ENCODE measurements at regions not wholly inside any gene's neighbourhood (a gene's known extent, or its start where the extent isn't known, plus 50 kb on each side); places are given as distances from the start of the nearest gene placed in this dataset.

GRCh38 chr12:30072824-30073223 lies 289.1 kb upstream of the TMTC1 start:
- DNase-seq (no peak), ATAC-seq (ENCODE audit: low read depth) (no peak)
- Mint-ChIP-seq H3K4me1 (no peaks in the 10 kb centered on the region), H3K4me3 (no peak overlapping the region), H3K27me3 (no peaks in the 10 kb centered on the region), H3K27ac (no peak overlapping the region), H3K9me3 (ENCODE audit: insufficient read depth) (no peaks in the 10 kb centered on the region)
- ChIA-PET CTCF (no interaction called here), POLR2A (no interaction called here)
- intact Hi-C loops (cut with micrococcal nuclease) = no loop called here
- H3K79me2 ChIP-seq (ENCODE audit: control insufficient read depth, insufficient read depth, low read length) = no peaks in the 10 kb centered on the region
- H3K4me2 ChIP-seq (replicated peaks; ENCODE audit: low read depth, low read length, poor library complexity, severe bottlenecking) = no peak overlapping the region
- H3K9ac ChIP-seq (ENCODE audit: low read length) = no peak overlapping the region
- H3K4me3 ChIP-seq (ENCODE audit: control extremely low read depth in 1 of 5, extremely low read depth in 1 of 5, insufficient read depth in 1 of 5, low read depth in 2 of 5, low read length in 4 of 5) = no peak overlapping the region
- H3K4me1 ChIP-seq (ENCODE audit: control insufficient read depth in 2 of 2, insufficient read depth in 2 of 2, low read length in 2 of 2) = no peaks in the 10 kb centered on the region
- 100% methylated on average over 1 of the region's 1 CpG for WGBS (ENCODE audit: insufficient coverage)
- H3K27ac ChIP-seq (ENCODE audit: low read length in 2 of 2) = no peak overlapping the region
- peaks cover 0 to 3% (median 0%) of the 10 kb centered on the region in 3 donors for H3K9me3 ChIP-seq (ENCODE audit: control extremely low read depth in 1 of 3, control insufficient read depth in 2 of 3, insufficient read depth in 1 of 3, low read length in 2 of 3)
- no peaks in the 10 kb centered on the region for H3K36me3 ChIP-seq (replicated peaks in 1 of 2; ENCODE audit: control extremely low read depth in 1 of 2, control insufficient read depth in 1 of 2, extremely low read depth in 1 of 2, insufficient read depth in 2 of 2, low read length in 1 of 2)
- no peaks in the 10 kb centered on the region for H3K27me3 ChIP-seq (replicated peaks in 1 of 4; ENCODE audit: control extremely low read depth in 1 of 4, control insufficient read depth in 3 of 4, insufficient read depth in 4 of 4, low read length in 3 of 4)
- H2AFZ ChIP-seq (ENCODE audit: insufficient read depth, low read depth, low read length, poor library complexity, severe bottlenecking) = no peak overlapping the region
- TF ChIP-seq EZH2 (IDR thresholded peaks at IDR 0.05; ENCODE audit: borderline replicate concordance, insufficient read depth, low read depth, low read length, poor library complexity, severe bottlenecking) (no peak), CTCF (IDR thresholded peaks at IDR 0.05) (no peak)
- H4K20me1 ChIP-seq (ENCODE audit: control insufficient read depth, insufficient read depth, low read length, poor library complexity, severe bottlenecking) = no peaks in the 10 kb centered on the region

- no peaks in the 10 kb centered on the region for H3K36me3 ChIP-seq (replicated peaks in 1 of 2; ENCODE audit: control extremely low read depth in 1 of 2, control insufficient read depth in 1 of 2, extremely low read depth in 1 of 2, insufficient read depth in 2 of 2, low read length in 1 of 2)
- no peak overlapping the region for H2AFZ ChIP-seq (ENCODE audit: insufficient read depth, low read depth, low read length, poor library complexity, severe bottlenecking)
- no peak overlapping the region for H3K27ac ChIP-seq (ENCODE audit: low read length in 2 of 2)
- H3K4me2 ChIP-seq (replicated peaks; ENCODE audit: low read depth, low read length, poor library complexity, severe bottlenecking) = no peak overlapping the region
- ChIA-PET CTCF (no interaction called here), POLR2A (no interaction called here)
- TF ChIP-seq CTCF (IDR thresholded peaks at IDR 0.05) (no peak), EZH2 (IDR thresholded peaks at IDR 0.05; ENCODE audit: borderline replicate concordance, insufficient read depth, low read depth, low read length, poor library complexity, severe bottlenecking) (no peak)
- peaks cover 3% of the 10 kb centered on the region for H3K9me3 Mint-ChIP-seq (ENCODE audit: insufficient read depth)
- no peak overlapping the region for H3K27ac Mint-ChIP-seq
- H3K27me3 Mint-ChIP-seq = no peaks in the 10 kb centered on the region
- no peak for ATAC-seq (ENCODE audit: low read depth)
- no peak for DNase-seq
- no peak overlapping the region for H3K9ac ChIP-seq (ENCODE audit: low read length)
- H3K9me3 ChIP-seq (ENCODE audit: control extremely low read depth in 1 of 3, control insufficient read depth in 2 of 3, insufficient read depth in 1 of 3, low read length in 2 of 3) = peaks cover 0 to 3% (median 0%) of the 10 kb centered on the region in 3 donors
- no peaks in the 10 kb centered on the region for H3K4me1 ChIP-seq (ENCODE audit: control insufficient read depth in 2 of 2, insufficient read depth in 2 of 2, low read length in 2 of 2)
- intact Hi-C loops (cut with micrococcal nuclease) = no loop called here
- no peaks in the 10 kb centered on the region for H3K4me1 Mint-ChIP-seq
- no peak overlapping the region for H3K4me3 Mint-ChIP-seq
- H3K27me3 ChIP-seq (replicated peaks in 1 of 4; ENCODE audit: control extremely low read depth in 1 of 4, control insufficient read depth in 3 of 4, insufficient read depth in 4 of 4, low read length in 3 of 4) = no peaks in the 10 kb centered on the region
- no peaks in the 10 kb centered on the region for H3K79me2 ChIP-seq (ENCODE audit: control insufficient read depth, insufficient read depth, low read length)
- H3K4me3 ChIP-seq (ENCODE audit: control extremely low read depth in 1 of 5, extremely low read depth in 1 of 5, insufficient read depth in 1 of 5, low read depth in 2 of 5, low read length in 4 of 5) = no peak overlapping the region
- WGBS (ENCODE audit: insufficient coverage) = no CpG with 5 or more reads among the region's 2 CpGs
- no peaks in the 10 kb centered on the region for H4K20me1 ChIP-seq (ENCODE audit: control insufficient read depth, insufficient read depth, low read length, poor library complexity, severe bottlenecking)
Measured at GRCh38 chr12:30067146-30067545, 283.4 kb upstream of the TMTC1 start.
